HG03469 (cell line): ENCODE measurements at regions not wholly inside any gene's neighbourhood (a gene's known extent, or its start where the extent isn't known, plus 50 kb on each side); places are given as distances from the start of the nearest gene placed in this dataset.
"Not testable (repeated sequence)": the region's sequence is repeated elsewhere in the genome, so short reads cannot be mapped to it uniquely, and the experiment has no call there.

Source experiments
- ATAC-seq: cut with Tn5 transposase; IDR thresholded peaks from one replicate; pipeline ENCODE4 v1.9.1; 2021; ENCODE audit warnings: mild to moderate bottlenecking, moderate library complexity, moderate number of reproducible peaks; ENCODE audit not compliant: unreplicated experiment

- ATAC-seq: no peak
These were observed 942.9 kb downstream of the RPS29 start for GRCh38 chr14:48643241-48643640.

DNA sequence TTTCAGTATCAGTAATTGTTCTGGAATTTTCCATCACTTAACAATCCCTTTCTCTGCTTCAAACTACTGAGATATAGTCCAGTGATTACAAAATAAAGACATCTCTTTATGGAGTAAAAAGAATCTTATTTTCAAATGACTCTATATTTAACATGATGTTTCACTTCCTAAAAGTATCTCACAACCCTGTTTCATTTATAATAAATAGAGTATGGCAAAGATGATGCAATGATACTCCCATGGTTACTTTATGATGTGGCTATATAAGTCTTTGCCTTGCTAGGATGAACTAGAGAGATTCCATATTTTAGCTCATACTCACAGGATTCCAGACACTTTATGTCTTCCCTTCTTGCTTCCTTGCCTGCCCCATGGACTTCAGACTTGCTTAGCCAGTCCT, 953.5 kb upstream of the MDGA2 start:
- ATAC-seq: no peak

DNA sequence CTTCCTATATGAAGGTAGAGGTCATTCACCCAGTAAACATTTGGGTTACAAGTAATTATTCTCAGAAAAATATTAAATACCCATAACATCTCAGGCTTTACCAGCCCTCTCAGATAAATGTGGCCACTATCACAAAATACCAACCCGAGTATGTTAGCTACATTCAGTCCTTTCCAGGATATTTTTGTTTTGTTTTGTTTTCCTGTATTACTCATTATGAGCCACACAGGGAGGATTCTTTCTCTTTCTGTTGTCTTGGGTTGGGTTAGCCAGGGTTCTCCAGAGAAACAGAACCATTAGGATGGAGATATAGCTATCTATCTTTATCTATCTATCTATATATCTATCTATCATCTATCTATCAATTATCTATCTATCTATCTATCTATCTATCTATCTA, 947.6 kb upstream of the MDGA2 start:
- no peak for ATAC-seq

GRCh38 chr14:48618057-48618456, 942.7 kb upstream of the MDGA2 start:
- no peak for ATAC-seq

- no peak for ATAC-seq
These were observed 941.5 kb upstream of the MDGA2 start for GRCh38 chr14:48616931-48617330.

DNA sequence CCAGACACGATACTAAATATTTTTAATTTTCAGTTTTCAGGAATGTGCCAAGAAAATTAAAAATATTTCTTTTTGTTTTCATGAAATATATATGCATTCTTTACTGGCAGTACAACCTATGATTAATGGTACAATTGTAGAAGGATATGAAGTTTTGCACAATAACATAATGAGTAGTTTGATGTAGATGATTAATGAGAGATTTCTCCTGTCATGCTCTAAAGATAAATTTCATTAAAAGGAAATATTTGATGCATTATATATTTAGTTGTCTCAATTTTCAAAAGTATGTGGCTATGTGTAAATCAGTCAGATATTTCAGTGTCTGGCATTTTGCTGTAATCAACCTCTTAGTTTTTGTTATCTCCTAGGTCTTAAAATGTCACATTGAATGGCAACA, 940.2 kb upstream of the MDGA2 start:
- ATAC-seq: no peak

GRCh38 chr14:48614003-48614402, 938.6 kb upstream of the MDGA2 start:
- no peak for ATAC-seq

GRCh38 chr14:48606960-48607359, 931.6 kb upstream of the MDGA2 start:
- not testable (repeated sequence) for ATAC-seq

DNA sequence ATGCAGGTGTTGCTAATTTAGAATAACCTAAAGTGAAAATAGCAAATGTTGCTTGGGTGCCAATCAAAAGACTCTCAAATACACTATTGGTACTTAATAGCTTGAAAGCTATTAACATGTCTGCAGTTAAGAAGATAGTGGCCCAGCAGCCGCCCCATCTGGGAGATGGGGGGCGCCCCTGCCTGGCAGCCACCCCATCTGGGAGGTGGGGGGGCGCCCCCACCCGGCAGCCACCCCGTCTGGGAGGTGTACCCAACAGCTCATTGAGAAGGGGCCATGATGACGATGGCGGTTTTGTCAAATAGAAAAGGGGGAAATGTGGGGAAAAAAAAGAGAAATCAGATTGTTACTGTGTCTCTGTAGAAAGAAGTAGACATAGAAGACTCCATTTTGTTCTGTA, 923.1 kb upstream of the MDGA2 start:
- ATAC-seq: no peak

DNA sequence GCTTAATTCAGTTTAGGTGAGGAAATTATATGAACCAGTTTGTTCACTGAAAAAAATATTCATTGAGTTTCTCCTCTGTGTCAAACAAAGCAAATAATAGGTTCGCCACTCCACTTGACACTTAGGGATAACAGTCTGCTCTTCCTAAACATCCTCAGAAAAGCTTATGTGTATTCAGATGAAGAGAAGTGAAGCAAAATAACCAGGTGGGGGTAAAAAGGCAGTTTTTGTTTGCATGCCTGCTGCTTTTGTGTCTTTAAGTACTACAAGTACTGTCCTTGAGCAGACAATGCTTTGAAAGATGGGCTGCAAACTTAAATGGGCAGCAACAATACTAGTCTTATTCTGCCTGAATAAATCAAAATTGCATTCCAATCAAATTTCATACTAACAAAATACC, 910.7 kb upstream of the MDGA2 start:
- no peak for ATAC-seq

GRCh38 chr14:48584031-48584430, 908.6 kb upstream of the MDGA2 start:
- no peak for ATAC-seq

- ATAC-seq: no peak
These were observed 907.5 kb upstream of the MDGA2 start for GRCh38 chr14:48582938-48583337.

GRCh38 chr14:48580692-48581091, 905.3 kb upstream of the MDGA2 start:
- ATAC-seq: no peak

DNA sequence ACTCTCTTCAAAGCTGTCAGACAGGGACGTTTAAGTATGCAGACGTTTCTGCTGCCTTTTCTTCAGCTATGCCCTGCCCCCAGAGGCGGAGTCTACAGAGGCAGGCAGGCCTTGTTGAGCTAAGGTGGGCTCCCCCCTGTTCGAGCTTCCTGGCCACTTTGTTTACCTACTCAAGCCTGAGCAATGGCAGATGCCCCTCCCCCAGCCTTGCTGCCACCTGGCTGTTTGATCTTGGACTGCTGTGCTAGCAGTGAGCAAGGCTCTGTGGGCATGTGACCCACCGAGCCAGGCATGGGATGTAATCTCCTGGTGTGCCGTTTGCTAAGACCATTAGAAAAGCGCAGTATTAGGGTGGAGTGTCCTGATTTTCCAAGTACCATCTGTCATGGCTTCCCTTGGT, 900.4 kb upstream of the MDGA2 start:
- no peak for ATAC-seq

- no peak for ATAC-seq
These were observed 893.3 kb upstream of the MDGA2 start for GRCh38 chr14:48568688-48569087.

- ATAC-seq: no peak
These were observed 892.8 kb upstream of the MDGA2 start for GRCh38 chr14:48568252-48568651.

DNA sequence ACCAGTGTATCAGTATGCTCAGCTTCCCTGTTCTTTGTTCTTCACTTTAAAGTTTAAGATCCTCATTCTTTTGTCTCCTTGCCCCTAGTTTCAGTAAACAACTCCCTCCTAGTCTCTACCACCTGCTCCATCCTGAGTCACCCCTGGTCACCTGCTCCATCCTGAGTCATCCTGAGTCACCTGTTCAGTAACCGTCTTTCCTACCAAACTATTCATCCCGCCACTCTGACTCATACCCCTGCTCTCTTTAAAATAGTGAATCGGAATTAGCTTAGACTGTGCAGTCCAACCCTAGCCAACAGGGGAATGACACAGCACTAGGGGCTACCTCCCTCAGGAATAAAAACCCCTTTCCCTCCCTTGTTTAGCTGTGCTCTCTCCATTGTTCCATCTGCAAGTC, 888.1 kb upstream of the MDGA2 start:
- ATAC-seq: no peak

- ATAC-seq: not testable (repeated sequence)
These were observed 886.0 kb upstream of the MDGA2 start for GRCh38 chr14:48561438-48561837.

DNA sequence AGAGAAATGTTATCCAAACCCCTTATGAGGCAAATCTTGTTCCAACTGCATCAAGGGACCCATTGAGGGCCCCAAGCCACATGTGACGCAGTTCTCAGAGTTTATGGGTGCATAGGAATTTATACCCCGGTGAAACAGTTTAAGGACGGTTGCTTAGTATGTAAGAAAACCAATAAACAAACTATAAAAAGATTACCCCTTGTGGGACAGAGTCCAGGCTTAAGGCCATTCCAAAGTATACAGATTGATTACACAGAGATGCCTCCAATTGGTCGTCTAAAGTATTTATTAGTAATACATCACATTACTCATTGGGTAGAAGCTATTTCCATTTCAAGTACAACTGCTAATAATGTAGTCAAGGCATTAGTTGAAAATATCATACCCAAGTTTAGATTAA, 885.0 kb upstream of the MDGA2 start:
- ATAC-seq: no peak

DNA sequence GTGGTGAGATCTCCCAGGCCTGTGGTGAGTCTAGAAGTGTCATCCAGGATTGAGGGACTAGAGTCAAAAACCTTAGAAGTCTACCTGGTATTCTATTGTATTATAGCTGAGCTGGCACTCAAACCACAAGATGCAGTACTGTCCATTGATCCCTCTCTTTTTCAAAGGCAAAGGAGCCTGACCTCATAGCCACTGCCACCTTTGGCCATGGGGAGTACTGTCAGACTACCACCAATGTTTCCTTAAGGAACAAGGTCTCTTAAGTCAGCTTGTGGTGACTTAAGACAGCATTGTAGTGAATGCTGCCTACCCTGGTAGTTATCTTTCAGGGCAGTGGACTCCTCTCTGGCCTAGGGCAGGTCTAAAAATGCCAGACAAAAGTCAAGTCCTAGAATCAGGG, 878.0 kb upstream of the MDGA2 start:
- ATAC-seq: no peak

- ATAC-seq: no peak
These were observed 871.6 kb upstream of the MDGA2 start for GRCh38 chr14:48546996-48547395.

DNA sequence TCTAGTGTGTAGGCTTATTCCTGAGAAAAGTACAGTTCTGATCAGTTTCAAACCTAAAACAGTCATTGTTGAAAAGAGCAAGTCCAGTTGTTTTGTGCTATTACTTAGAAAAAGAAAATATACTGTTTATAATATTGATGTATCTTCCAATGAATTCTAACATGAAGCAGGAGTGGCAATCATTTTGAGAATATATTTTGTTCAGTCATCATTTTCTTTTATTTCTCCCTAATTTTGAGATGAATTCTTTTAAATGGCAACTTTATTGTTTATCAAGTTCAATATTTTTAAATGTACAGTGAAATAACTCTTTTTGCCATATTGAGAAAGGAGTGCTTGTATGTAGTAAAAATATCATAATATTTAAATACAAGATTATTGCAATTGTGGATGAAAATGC, 862.2 kb upstream of the MDGA2 start:
- no peak for ATAC-seq

DNA sequence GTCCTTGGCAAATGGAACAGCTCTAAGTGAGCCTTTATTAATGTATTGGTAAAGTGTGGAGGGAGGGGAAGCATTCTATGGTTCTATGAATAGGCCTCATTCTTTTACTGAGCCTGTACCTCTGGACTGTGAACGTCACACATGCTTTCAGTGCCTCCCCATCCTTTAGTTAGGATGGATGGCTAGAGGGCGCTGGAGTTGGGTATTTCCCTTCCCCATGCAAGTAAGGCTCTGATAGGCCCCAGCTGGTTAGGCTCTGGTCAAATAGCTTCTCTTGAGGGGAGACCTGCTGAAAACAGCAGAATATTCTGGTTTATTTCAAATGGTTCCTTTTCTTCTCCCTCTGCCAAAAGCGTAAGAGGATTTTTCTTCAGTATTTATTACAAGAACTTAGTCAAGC, 860.9 kb upstream of the MDGA2 start:
- ATAC-seq: no peak

DNA sequence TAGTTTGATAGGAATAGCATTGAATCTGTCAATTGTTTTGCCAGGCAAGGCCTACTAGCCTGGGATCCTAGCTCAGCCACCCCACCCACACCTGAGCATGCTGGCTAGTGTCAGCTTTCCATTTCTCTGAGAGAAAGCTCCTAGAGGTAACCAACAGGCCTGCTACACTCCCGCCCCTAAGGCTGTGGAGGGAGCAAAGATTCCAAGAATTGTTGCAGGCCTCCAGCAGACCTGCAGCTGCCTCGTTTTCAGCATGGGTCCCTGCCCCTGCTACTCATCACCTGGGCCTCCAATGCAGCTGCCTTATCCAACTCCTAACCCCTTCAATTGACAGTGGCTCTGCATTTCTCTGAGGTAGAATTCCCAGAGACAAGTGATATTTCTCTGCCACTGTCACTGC, 852.4 kb upstream of the MDGA2 start:
- no peak for ATAC-seq
